Esophagus squamous epithelium (tissue), 4 donors: ENCODE measurements at regions not wholly inside any gene's neighbourhood (a gene's known extent, or its start where the extent isn't known, plus 50 kb on each side); places are given as distances from the start of the nearest gene placed in this dataset.
A peak's percentile ranks its signal among the peaks of the same experiment; 100 is the strongest.

ENCODE experiments used
- POLR2A ChIP-seq, 4 donors: fragments of 450-650 bp; IDR thresholded peaks; one replicate each; pipeline ENCODE4 v1.6.1; 2017; ENCODE audit warnings: antibody characterized with exemption in 4 of 4, mild to moderate bottlenecking in 4 of 4, moderate library complexity in 3 of 4
- TF ChIP-seq, protein P1 (sequence below), 6 experiments: fragments of 450-650 bp in 4 of 6; fragments of 200-600 bp in 2 of 6; sonication (generic) in 2 of 6; IDR thresholded peaks; one replicate each; pipeline ENCODE4 v1.5.1; 2016 to 2019; ENCODE audit warnings: antibody characterized with exemption in 6 of 6, mild to moderate bottlenecking in 4 of 6, moderate library complexity in 4 of 6

- peak in 3 of 4 donors; percentile 63 to 95 (median 66) for TF ChIP-seq POLR2A (IDR thresholded peaks at IDR 0.05)
- TF ChIP-seq, protein P1, sequence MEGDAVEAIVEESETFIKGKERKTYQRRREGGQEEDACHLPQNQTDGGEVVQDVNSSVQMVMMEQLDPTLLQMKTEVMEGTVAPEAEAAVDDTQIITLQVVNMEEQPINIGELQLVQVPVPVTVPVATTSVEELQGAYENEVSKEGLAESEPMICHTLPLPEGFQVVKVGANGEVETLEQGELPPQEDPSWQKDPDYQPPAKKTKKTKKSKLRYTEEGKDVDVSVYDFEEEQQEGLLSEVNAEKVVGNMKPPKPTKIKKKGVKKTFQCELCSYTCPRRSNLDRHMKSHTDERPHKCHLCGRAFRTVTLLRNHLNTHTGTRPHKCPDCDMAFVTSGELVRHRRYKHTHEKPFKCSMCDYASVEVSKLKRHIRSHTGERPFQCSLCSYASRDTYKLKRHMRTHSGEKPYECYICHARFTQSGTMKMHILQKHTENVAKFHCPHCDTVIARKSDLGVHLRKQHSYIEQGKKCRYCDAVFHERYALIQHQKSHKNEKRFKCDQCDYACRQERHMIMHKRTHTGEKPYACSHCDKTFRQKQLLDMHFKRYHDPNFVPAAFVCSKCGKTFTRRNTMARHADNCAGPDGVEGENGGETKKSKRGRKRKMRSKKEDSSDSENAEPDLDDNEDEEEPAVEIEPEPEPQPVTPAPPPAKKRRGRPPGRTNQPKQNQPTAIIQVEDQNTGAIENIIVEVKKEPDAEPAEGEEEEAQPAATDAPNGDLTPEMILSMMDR (IDR thresholded peaks at IDR 0.05): peak in 4 of 6 experiments; percentile 15 to 44 (median 41)
Observed at GRCh38 chr13:44141725-44142539, 231.7 kb upstream of the SERP2 start.
